ENCODE measurements at regions not wholly inside any gene's neighbourhood (a gene's known extent, or its start where the extent isn't known, plus 50 kb on each side); places are given as distances from the start of the nearest gene placed in this dataset.
"Not testable (repeated sequence)": the region's sequence is repeated elsewhere in the genome, so short reads cannot be mapped to it uniquely, and the experiment has no call there.

DNA sequence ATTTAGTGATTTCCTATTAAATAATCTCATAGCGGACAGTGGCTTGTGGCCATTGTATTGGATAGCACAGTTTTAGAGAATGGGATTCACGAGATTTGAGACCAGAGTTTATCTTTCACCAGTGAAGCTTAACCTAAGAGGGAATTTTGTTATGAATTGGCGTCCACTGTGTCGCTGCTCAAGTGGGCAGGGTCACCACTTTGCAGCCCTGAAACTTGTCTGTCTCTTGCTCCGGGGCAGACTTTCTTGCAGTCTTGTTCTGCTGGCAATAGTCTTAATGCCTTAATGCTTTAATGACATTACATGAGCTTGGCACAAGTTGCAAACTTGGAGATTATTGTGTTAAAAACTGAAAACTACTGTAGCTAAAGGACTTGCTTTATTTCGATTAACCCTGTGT is 72.8 kb upstream of the PPM1H start:
- H3K27me3 Mint-ChIP-seq (ENCODE audit: low read depth) = no peaks in the 10 kb centered on the region
- ChIA-PET POLR2A (no interaction called here), CTCF (no interaction called here)
- no peak overlapping the region for H3K4me3 Mint-ChIP-seq
- H3K36me3 Mint-ChIP-seq (ENCODE audit: low read depth) = no peaks in the 10 kb centered on the region
- no peaks in the 10 kb centered on the region for H3K4me1 Mint-ChIP-seq (ENCODE audit: low read depth)
- ATAC-seq (no peak), DNase-seq (no peak)
- no peaks in the 10 kb centered on the region for H3K9me3 Mint-ChIP-seq (ENCODE audit: insufficient read depth)
- H3K27ac Mint-ChIP-seq = no peak overlapping the region

DNA sequence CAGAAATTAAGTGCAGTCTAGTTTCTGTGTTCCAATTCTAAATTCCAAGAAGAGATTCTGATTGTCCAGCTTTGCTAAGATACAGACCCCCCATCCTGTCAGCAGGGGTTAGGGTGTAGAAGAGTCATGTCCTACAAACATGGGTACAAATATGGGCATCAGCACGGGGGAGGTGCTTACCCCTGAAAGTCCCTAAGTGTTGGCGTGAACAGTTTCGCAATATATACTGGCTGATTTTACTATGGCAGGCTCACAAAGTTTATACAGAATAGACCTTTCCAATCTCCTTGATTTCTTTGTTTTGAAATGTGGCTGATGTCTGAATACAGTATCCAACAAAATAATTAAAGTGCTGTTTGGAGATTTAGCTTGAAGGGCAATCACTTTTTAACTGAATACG is 71.6 kb upstream of the PPM1H start:
- no peak overlapping the region for H3K27ac Mint-ChIP-seq
- no peaks in the 10 kb centered on the region for H3K4me1 Mint-ChIP-seq (ENCODE audit: low read depth)
- no peaks in the 10 kb centered on the region for H3K36me3 Mint-ChIP-seq (ENCODE audit: low read depth)
- no peaks in the 10 kb centered on the region for H3K27me3 Mint-ChIP-seq (ENCODE audit: low read depth)
- ATAC-seq (no peak), DNase-seq (no peak)
- CTCF ChIA-PET = no interaction called here
- no peak overlapping the region for H3K4me3 Mint-ChIP-seq
- H3K9me3 Mint-ChIP-seq (ENCODE audit: insufficient read depth) = no peaks in the 10 kb centered on the region
- POLR2A ChIA-PET = no interaction called here

DNA sequence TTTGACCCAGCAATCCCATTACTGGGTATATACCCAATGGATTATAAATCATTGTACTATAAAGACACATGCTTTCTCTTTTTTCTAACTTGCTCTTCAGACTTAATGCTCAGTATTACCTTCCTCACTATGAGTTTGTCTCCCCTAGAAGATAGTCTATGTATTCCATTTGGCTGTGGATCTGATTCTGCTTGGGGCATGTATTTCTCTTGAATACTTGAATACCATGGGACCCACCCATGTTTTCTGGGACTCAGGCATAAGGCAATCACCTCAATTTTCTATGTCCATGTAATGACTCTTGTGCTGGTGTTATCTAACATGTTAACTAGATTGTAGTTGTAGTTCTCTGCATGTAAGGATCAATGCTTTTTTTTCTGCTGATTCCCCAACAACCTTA is 70.4 kb upstream of the PPM1H start:
- DNase-seq (no peak), ATAC-seq (no peak)
- no peak overlapping the region for H3K4me3 Mint-ChIP-seq
- H3K9me3 Mint-ChIP-seq (ENCODE audit: insufficient read depth) = no peaks in the 10 kb centered on the region
- ChIA-PET POLR2A (no interaction called here), CTCF (no interaction called here)
- no peaks in the 10 kb centered on the region for H3K27me3 Mint-ChIP-seq (ENCODE audit: low read depth)
- no peaks in the 10 kb centered on the region for H3K4me1 Mint-ChIP-seq (ENCODE audit: low read depth)
- H3K36me3 Mint-ChIP-seq (ENCODE audit: low read depth) = no peaks in the 10 kb centered on the region
- no peak overlapping the region for H3K27ac Mint-ChIP-seq

DNA sequence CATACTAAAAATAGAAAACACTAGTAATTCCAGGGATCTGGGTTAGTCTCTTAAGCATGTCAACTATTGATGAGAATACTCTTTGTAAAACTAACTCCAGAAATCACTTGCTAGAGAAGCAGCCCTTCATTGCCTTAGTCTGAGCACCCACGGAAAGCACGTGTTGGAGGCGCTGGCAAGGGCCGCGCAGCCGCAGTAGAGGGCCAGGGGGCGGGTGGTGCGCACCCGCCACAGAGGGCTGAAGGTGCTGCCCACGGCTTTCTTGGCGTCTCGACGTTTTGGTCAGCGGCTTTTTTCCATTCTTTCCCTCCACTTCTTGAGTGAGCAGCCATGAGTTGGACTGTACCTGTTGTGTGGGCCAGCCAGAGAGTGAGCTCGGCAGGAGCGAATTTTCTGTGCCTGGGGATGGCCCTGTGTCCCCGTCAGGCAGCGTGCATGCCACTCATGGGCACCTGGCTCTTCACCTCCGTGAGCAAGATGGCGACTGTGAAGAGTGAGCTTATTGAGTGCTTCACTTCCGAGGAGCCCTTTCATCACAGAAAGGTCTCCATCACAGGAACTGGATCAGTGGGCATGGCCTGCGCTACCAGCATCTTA is 68.4 kb upstream of the PPM1H start:
- Mint-ChIP-seq H3K36me3 (ENCODE audit: low read depth) (no peaks in the 10 kb centered on the region), H3K4me1 (ENCODE audit: low read depth) (no peaks in the 10 kb centered on the region), H3K9me3 (ENCODE audit: insufficient read depth) (no peaks in the 10 kb centered on the region), H3K4me3 (no peak overlapping the region), H3K27me3 (ENCODE audit: low read depth) (no peaks in the 10 kb centered on the region), H3K27ac (no peak overlapping the region)
- ChIA-PET CTCF (no interaction called here), POLR2A (no interaction called here)
- ATAC-seq (no peak), DNase-seq (no peak)

DNA sequence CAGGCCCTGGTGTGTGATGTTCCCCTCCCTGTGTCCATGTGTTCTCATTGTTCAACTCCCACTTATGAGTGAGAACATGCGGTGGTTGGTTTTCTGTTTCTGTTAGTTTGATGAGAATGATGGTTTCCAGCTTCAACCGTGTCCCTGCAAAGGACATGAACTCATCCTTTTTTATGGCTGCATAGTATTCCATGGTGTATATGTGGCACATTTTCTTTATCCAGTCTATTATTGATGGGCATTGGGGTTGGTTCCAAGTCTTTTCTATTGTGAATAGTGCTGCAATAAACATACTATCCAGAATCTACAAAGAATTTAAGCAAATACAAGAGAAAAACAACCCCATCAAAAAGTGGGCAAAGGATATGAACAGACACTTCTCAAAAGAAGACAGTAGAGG is 67.1 kb upstream of the PPM1H start:
- CTCF ChIA-PET; H3K27ac Mint-ChIP-seq; POLR2A ChIA-PET; H3K27me3 Mint-ChIP-seq (ENCODE audit: low read depth); DNase-seq; H3K4me1 Mint-ChIP-seq (ENCODE audit: low read depth); ATAC-seq; H3K9me3 Mint-ChIP-seq (ENCODE audit: insufficient read depth); H3K36me3 Mint-ChIP-seq (ENCODE audit: low read depth); H3K4me3 Mint-ChIP-seq: not testable (repeated sequence)

DNA sequence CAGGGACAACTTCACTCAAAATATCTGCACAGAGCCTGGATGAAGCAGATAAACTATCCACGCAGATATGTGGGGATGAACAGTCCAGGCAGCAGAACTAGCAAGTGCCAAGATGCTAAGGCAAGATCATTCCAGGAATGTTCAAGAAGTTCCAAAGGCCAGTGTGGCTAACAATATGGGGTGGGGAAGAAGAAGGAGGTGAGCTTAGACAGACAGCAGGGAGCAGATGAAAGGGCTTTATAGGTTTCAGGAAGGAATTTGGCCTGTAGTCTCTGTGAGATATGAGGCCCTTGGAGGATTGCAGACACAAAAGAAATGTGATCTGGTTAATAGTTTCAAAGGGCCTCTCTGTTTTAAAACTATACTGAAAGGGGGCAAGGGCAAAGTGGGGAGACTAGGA is 63.5 kb upstream of the PPM1H start:
- Mint-ChIP-seq H3K27ac (no peak overlapping the region), H3K4me1 (ENCODE audit: low read depth) (no peaks in the 10 kb centered on the region), H3K4me3 (no peak overlapping the region), H3K9me3 (ENCODE audit: insufficient read depth) (no peaks in the 10 kb centered on the region), H3K36me3 (ENCODE audit: low read depth) (no peaks in the 10 kb centered on the region), H3K27me3 (ENCODE audit: low read depth) (peaks cover 1% of the 10 kb centered on the region)
- CTCF ChIA-PET = no interaction called here
- no peak for ATAC-seq
- POLR2A ChIA-PET = no interaction called here
- DNase-seq = no peak

DNA sequence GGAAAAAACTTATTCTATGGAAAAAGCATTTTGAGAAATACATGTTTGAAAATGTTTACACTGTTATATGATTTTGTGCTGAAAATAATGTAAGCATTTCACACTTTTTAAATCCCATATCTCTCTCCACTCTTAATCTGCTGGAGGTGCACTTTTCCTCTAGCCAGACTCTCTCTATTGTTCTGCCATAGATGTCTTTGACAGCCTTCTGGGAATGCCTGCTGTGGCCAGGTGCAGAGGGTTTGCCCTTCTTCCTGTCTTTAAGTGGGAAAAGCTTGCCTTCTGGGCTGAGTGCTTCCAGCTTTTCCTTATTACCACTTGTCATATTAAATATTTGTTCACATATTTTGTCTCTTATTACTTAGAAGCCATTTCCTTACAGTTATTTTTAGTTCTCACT is 60.1 kb upstream of the PPM1H start:
- Mint-ChIP-seq H3K36me3 (ENCODE audit: low read depth) (no peaks in the 10 kb centered on the region), H3K27ac (no peak overlapping the region), H3K27me3 (ENCODE audit: low read depth) (peaks cover 1% of the 10 kb centered on the region), H3K4me3 (no peak overlapping the region), H3K4me1 (ENCODE audit: low read depth) (no peaks in the 10 kb centered on the region), H3K9me3 (ENCODE audit: insufficient read depth) (no peaks in the 10 kb centered on the region)
- no peak for ATAC-seq
- CTCF ChIA-PET = no interaction called here
- DNase-seq = no peak
- POLR2A ChIA-PET = no interaction called here

DNA sequence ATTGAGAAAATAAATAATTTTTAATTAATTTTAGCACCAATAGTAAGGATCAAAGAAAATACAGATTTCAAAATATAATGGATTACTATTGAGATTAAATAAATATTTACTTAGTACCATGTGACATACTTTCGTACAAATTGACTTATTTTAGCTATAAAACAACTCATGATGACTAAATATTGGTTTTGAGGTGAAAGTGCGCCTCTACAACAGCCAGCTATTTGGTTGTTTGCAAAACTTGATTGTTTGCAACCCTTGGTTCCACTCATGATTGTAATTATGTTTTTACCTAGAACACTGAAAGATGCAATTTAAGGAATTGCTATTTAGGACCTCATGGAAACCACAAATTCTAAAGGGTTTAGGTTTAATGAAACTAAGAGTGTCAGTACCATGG is 51.9 kb upstream of the PPM1H start:
- Mint-ChIP-seq H3K9me3 (ENCODE audit: insufficient read depth) (no peaks in the 10 kb centered on the region), H3K36me3 (ENCODE audit: low read depth) (no peaks in the 10 kb centered on the region), H3K4me1 (ENCODE audit: low read depth) (no peaks in the 10 kb centered on the region), H3K27me3 (ENCODE audit: low read depth) (no peaks in the 10 kb centered on the region), H3K4me3 (no peak overlapping the region), H3K27ac (no peak overlapping the region)
- POLR2A ChIA-PET = no interaction called here
- DNase-seq (no peak), ATAC-seq (no peak)
- CTCF ChIA-PET = no interaction called here
